Esophagus squamous epithelium (tissue), 5 donors: ENCODE measurements at regions not wholly inside any gene's neighbourhood (a gene's known extent, or its start where the extent isn't known, plus 50 kb on each side); places are given as distances from the start of the nearest gene placed in this dataset.

ENCODE experiments used
- DNase-seq: peaks from one replicate; lab custom pipeline; 2025; lab: John Stamatoyannopoulos, UW
- H3K27ac ChIP-seq, 4 donors: fragments of 200-600 bp; sonication (generic); one replicate each; pipeline ENCODE4 v1.5.1; 2016 to 2019; ENCODE audit warnings: mild to moderate bottlenecking in 1 of 4
- H3K27me3 ChIP-seq, 4 donors: fragments of 200-600 bp; sonication (generic); 1 replicate in 3 of 4; 2 replicates in 1 of 4; pipeline versions ENCODE4 v1.5.1 to v1.6.0; 2017 to 2021; ENCODE audit warnings: antibody characterized with exemption in 1 of 4
- H3K36me3 ChIP-seq, 3 donors: fragments of 200-600 bp; sonication (generic); one replicate each; pipeline ENCODE4 v1.5.1; 2016 to 2019
- H3K4me1 ChIP-seq, 3 donors: fragments of 200-600 bp; sonication (generic); one replicate each; pipeline ENCODE4 v1.5.1; 2017 to 2019
- H3K4me3 ChIP-seq, 4 donors: fragments of 200-600 bp; sonication (generic); 1 replicate in 3 of 4; 2 replicates in 1 of 4; pipeline ENCODE4 v1.5.1; 2016 to 2019; ENCODE audit warnings: mild to moderate bottlenecking in 2 of 4, moderate library complexity in 1 of 4
- H3K9me3 ChIP-seq, 3 donors: fragments of 200-600 bp; sonication (generic); one replicate each; pipeline ENCODE4 v1.5.1; 2016 to 2019
- POLR2A ChIP-seq, 4 donors: fragments of 450-650 bp; IDR thresholded peaks; one replicate each; pipeline ENCODE4 v1.6.1; 2017; ENCODE audit warnings: antibody characterized with exemption in 4 of 4, mild to moderate bottlenecking in 4 of 4, moderate library complexity in 3 of 4
- WGBS, 2 donors: methylation state at CpG; one replicate each; pipeline ENCODE4 v1.1.5; 2018; 5-methylcytosine and 5-hydroxymethylcytosine counted together
- intact Hi-C: fragments of 100-400 bp; cut with DNase I; formaldehyde crosslinking; loops from one replicate; pipeline ENCODE4 v1.15.0; 2022
- TF ChIP-seq, protein P1 (sequence below), 6 experiments: fragments of 450-650 bp in 4 of 6; fragments of 200-600 bp in 2 of 6; sonication (generic) in 2 of 6; IDR thresholded peaks; one replicate each; pipeline ENCODE4 v1.5.1; 2016 to 2019; ENCODE audit warnings: antibody characterized with exemption in 6 of 6, mild to moderate bottlenecking in 4 of 6, moderate library complexity in 4 of 6
- donor health status: DM: yes; HTN: yes; CAD: no.

GRCh38 chr5:166695326-166695725 lies 1596.1 kb upstream of the WWC1 start:
- no peak overlapping the region for H3K27ac ChIP-seq
- no peak for TF ChIP-seq POLR2A (IDR thresholded peaks at IDR 0.05)
- TF ChIP-seq, protein P1, sequence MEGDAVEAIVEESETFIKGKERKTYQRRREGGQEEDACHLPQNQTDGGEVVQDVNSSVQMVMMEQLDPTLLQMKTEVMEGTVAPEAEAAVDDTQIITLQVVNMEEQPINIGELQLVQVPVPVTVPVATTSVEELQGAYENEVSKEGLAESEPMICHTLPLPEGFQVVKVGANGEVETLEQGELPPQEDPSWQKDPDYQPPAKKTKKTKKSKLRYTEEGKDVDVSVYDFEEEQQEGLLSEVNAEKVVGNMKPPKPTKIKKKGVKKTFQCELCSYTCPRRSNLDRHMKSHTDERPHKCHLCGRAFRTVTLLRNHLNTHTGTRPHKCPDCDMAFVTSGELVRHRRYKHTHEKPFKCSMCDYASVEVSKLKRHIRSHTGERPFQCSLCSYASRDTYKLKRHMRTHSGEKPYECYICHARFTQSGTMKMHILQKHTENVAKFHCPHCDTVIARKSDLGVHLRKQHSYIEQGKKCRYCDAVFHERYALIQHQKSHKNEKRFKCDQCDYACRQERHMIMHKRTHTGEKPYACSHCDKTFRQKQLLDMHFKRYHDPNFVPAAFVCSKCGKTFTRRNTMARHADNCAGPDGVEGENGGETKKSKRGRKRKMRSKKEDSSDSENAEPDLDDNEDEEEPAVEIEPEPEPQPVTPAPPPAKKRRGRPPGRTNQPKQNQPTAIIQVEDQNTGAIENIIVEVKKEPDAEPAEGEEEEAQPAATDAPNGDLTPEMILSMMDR (IDR thresholded peaks at IDR 0.05) = no peak

DNA sequence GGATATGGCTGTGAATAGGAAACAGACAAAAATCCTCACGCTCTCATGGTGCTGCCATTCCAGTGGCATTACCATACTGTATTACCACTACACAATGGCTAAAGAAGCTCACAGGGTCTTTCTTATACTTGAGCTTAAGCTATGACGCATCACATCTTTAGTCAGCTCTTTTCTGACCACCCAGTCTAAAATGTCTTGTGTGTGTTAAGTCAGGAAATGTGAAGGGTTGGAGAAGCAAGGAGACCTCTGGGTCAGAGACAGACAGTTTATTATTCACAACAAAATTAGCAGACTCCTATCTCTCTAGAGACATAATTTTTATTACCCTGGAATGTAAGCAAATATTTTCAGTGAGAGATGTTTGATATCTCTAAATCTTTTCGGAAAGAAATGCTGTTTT lies 1583.2 kb upstream of the WWC1 start:
- Histone ChIP-seq H3K36me3 (no peaks in the 10 kb centered on the region), H3K27me3 (no peaks in the 10 kb centered on the region), H3K4me3 (no peak overlapping the region), H3K9me3 (no peaks in the 10 kb centered on the region), H3K27ac (no peak overlapping the region), H3K4me1 (no peaks in the 10 kb centered on the region)
- 77 to 85% methylated on average over 3 of the region's 3 CpGs for WGBS, 2 donors
- no peak for DNase-seq
- intact Hi-C loops = no loop called here
- TF ChIP-seq, protein P1 (IDR thresholded peaks at IDR 0.05) = no peak
- TF ChIP-seq POLR2A (IDR thresholded peaks at IDR 0.05) = no peak

More at GRCh38 chr5:166695326-166695725, 1596.1 kb upstream of the WWC1 start:
- intact Hi-C loops = no loop called here
- no peak for DNase-seq
- Histone ChIP-seq H3K27me3 (no peaks in the 10 kb centered on the region), H3K4me3 (no peak overlapping the region), H3K4me1 (no peaks in the 10 kb centered on the region), H3K9me3 (no peaks in the 10 kb centered on the region), H3K36me3 (no peaks in the 10 kb centered on the region)
- 69 to 70% methylated on average over 4 of the region's 4 CpGs for WGBS, 2 donors

DNA sequence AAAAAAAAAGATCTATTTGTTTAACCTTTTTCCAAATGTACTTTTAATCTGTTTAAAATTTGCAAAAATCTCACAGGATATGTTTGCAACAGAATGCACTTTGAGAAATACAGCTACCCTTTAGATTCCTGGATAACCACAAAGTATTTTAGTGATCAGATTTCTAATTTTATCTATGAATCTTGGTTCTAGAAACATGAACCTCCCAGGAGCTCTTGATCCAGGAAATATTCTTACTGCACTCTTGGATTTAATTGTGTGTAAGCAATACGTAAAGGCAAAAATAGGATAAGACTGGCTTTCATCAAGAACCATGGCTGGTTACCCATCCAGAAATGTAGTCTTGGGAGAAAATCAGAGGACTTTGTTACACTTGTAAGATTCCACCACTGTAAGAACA lies 1581.8 kb upstream of the WWC1 start:
- DNase-seq = no peak
- Histone ChIP-seq H3K4me1 (no peaks in the 10 kb centered on the region), H3K4me3 (no peak overlapping the region), H3K27me3 (no peaks in the 10 kb centered on the region), H3K27ac (no peak overlapping the region), H3K36me3 (no peaks in the 10 kb centered on the region), H3K9me3 (no peaks in the 10 kb centered on the region)
- intact Hi-C loops = no loop called here
- TF ChIP-seq POLR2A (IDR thresholded peaks at IDR 0.05) = no peak
- TF ChIP-seq, protein P1 (IDR thresholded peaks at IDR 0.05) = no peak
- WGBS, 2 donors = 84 to 100% methylated on average over 1 of the region's 1 CpG

DNA sequence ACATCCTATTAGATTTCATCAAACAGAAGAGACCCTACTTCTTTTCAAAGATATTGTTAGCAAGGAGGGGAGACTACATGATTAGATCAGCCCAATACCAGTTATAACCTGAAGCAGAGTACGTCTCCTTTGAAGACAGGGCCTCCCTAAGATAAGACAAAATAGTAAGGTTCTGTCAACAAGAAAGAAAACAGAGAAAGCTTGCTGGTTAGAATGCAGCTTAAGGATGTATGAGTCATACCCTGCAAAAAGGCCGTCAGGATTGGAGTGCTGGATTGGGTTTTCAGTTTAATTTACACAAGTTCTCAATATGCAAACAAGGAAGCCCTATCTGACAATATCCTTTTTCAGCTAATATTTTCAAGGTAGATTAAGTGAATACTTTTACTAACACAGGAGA lies 1581.2 kb upstream of the WWC1 start:
- Histone ChIP-seq H3K4me3 (no peak overlapping the region), H3K36me3 (no peaks in the 10 kb centered on the region), H3K4me1 (no peaks in the 10 kb centered on the region), H3K27ac (no peak overlapping the region), H3K27me3 (no peaks in the 10 kb centered on the region), H3K9me3 (no peaks in the 10 kb centered on the region)
- no peak for TF ChIP-seq POLR2A (IDR thresholded peaks at IDR 0.05)
- TF ChIP-seq, protein P1 (IDR thresholded peaks at IDR 0.05) = no peak
- intact Hi-C loops = no loop called here
- DNase-seq = no peak
- 19 to 50% methylated on average over 2 of the region's 2 CpGs for WGBS, 2 donors

DNA sequence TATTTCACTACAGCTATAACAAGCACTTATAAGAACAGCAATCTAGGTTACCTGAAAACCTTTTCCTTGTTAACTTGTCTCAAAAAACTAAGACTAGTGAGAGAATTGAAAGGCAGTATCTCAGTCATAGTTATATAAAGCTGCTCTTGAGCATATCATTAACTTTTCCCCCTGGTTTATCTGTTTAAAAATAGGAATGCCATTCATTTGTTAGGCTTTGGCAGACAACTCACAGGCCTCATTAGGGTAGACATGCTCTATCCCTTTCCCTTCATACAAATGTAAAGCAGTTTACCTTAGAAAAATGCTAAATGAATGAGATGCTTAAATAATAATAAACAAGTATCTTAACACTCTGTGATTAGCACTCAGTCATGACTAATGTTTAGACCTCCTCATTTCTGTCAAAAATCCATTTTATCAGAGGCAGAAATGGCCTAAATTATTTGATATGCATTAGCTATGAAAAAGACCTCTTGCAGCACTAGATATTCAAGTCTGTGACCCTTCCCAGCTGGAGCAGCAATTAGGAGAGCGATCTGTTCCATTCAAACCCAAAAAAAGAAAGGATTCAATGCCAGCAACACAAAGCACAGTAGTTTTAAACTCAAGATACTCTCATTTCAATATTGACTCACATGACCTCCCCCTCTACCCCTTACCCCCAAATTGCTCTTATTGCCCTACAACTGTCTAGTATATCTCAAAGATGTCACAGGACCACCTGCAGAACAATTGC lies 1578.8 kb upstream of the WWC1 start:
- H3K27me3 ChIP-seq = no peaks in the 10 kb centered on the region
- DNase-seq = no peak
- no peak for TF ChIP-seq POLR2A (IDR thresholded peaks at IDR 0.05)
- TF ChIP-seq, protein P1 (IDR thresholded peaks at IDR 0.05) = no peak
- 47 to 87% methylated on average over 1 of the region's 1 CpG for WGBS, 2 donors
- H3K27ac ChIP-seq = no peak overlapping the region
- H3K9me3 ChIP-seq = no peaks in the 10 kb centered on the region
- no peaks in the 10 kb centered on the region for H3K36me3 ChIP-seq
- intact Hi-C loops = no loop called here
- no peaks in the 10 kb centered on the region for H3K4me1 ChIP-seq
- H3K4me3 ChIP-seq = no peak overlapping the region
